Nucleus accumbens (tissue), 56 donors: ENCODE measurements at regions not wholly inside any gene's neighbourhood (a gene's known extent, or its start where the extent isn't known, plus 50 kb on each side); places are given as distances from the start of the nearest gene placed in this dataset.

ENCODE experiments used
- DNase-seq, 56 donors: peaks; one replicate each; lab custom pipeline; 2025; lab: John Stamatoyannopoulos, UW

- DNase-seq: peak in 6 of 56 donors; percentile 16 to 32 (median 22)
These were observed 178.7 kb downstream of the SEC14L1 start for GRCh38 chr17:77319211-77320043.

GRCh38 chr17:77320044-77320440 lies 179.3 kb downstream of the SEC14L1 start:
- DNase-seq: peak in 1 of 56 donors; percentile 27

GRCh38 chr17:77320485-77321256 lies 179.9 kb downstream of the SEC14L1 start:
- DNase-seq: no peak

GRCh38 chr17:77321649-77322513 lies 181.1 kb downstream of the SEC14L1 start:
- peak in 6 of 56 donors; percentile 16 to 29 (median 18) for DNase-seq

GRCh38 chr17:77322514-77323412 lies 182.0 kb downstream of the SEC14L1 start:
- DNase-seq: peak in 5 of 56 donors; percentile 17 to 46 (median 25)

- no peak for DNase-seq
These were observed 182.8 kb downstream of the SEC14L1 start for GRCh38 chr17:77323413-77324171.

GRCh38 chr17:77324227-77324626 lies 183.5 kb downstream of the SEC14L1 start:
- no peak for DNase-seq

- DNase-seq: no peak
These were observed 184.9 kb downstream of the SEC14L1 start for GRCh38 chr17:77325577-77326075.

GRCh38 chr17:77326076-77326591 lies 185.4 kb downstream of the SEC14L1 start:
- DNase-seq: no peak

- no peak for DNase-seq
These were observed 185.9 kb downstream of the SEC14L1 start for GRCh38 chr17:77326636-77327035.

GRCh38 chr17:77327181-77327565 lies 186.4 kb downstream of the SEC14L1 start:
- DNase-seq: no peak

GRCh38 chr17:77327566-77328464 lies 187.0 kb downstream of the SEC14L1 start:
- no peak for DNase-seq

GRCh38 chr17:77328823-77329740 lies 188.3 kb downstream of the SEC14L1 start:
- DNase-seq: no peak

GRCh38 chr17:77329741-77330531 lies 189.2 kb downstream of the SEC14L1 start:
- no peak for DNase-seq

GRCh38 chr17:77330602-77331081 lies 189.9 kb downstream of the SEC14L1 start:
- no peak for DNase-seq
